GM18508 (cell line): ENCODE measurements at regions not wholly inside any gene's neighbourhood (a gene's known extent, or its start where the extent isn't known, plus 50 kb on each side); places are given as distances from the start of the nearest gene placed in this dataset.
A peak's percentile ranks its signal among the peaks of the same experiment; 100 is the strongest.

ENCODE experiments used
- ATAC-seq: cut with Tn5 transposase; IDR thresholded peaks from one replicate; pipeline ENCODE4 v1.9.1; 2021; ENCODE audit warnings: moderate number of reproducible peaks; ENCODE audit not compliant: insufficient read depth, unreplicated experiment

DNA sequence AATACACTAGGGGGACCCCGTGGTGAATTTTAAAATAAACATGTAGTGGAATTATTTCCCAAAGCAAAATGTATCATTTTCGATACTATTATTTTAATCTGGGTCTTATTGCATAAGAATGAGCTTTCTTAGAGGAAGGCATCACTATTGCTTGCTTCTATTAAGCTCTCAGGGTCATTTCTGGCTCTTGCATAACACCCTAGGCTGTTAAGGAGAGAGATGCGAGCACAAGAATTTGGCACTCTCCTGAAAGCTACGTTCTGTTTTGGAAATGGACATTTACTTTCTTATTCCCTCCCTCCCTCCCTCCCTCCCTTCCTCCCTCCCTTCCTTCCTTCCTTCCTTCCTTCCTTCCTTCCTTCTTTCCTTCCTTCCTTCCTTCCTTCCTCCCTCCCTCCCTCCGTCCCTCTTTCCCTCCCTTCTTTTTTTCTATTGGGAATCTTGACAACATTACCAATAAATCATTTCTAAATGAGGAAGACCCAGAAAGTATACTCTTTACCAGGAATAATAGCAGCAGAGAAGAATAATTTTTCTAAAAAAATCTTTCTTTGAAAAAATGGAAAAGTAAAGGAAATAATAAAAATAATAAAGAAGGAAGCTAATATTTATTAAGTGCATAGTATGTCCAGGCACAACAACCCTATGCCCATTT is 83.6 kb upstream of the BDNF start:
- ATAC-seq = no peak

DNA sequence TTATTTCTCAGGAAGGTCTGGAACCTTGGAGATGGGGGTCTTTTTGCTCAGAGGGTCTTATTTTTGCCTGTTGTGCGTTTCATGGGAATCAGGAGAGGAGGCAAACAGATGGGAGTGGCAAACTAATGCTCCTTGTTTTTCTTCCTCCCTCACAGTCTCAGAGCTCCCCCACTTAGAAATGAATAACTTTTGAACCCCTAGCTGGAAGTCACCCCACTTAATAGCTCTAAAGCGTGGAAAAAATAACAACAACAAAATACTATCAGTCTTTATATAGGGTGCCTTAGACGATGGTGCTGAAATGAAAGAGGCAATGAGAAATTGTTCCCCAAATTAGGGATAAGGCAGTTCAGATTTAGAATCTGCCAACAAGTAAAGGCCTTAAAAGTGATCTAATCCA is 76.8 kb upstream of the BDNF start:
- ATAC-seq = no peak

DNA sequence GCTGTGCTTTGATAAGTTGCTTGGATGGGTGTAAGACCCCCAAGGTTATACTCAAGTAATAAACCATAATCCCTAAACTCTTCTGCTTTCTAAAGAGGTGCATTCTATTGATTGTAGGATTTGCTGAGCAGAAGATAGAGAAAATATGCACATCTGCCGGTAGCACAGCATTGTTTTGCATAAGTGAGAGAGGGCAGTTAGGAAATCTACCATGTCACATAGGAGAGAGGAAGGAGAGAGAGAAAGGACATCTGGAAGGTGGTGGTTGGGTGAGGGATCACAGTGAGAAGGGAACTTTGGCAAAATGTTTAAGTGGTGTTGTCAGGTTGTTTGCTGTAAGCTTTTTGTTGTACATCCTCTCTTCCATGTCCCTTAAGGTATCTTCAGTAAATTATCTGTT is 73.6 kb upstream of the BDNF start:
- ATAC-seq = no peak

DNA sequence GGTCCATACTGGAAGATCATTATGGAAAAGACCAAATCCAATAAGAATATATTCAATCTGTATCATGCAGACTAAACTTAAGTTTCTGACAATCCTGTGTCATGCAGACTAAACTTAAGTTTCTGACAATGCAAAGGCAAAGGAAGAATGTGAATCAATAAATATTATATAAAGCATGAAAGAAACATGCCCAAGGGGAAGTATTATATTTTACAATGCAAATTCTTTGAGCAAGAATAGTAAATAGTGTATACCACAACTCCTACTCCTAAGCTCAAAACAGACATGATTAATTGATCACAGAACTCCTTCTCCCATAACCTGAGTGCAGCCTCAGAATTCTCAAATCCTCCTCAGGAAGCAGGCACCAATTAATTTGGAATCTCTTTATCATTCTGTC is 71.3 kb upstream of the BDNF start:
- ATAC-seq = no peak

DNA sequence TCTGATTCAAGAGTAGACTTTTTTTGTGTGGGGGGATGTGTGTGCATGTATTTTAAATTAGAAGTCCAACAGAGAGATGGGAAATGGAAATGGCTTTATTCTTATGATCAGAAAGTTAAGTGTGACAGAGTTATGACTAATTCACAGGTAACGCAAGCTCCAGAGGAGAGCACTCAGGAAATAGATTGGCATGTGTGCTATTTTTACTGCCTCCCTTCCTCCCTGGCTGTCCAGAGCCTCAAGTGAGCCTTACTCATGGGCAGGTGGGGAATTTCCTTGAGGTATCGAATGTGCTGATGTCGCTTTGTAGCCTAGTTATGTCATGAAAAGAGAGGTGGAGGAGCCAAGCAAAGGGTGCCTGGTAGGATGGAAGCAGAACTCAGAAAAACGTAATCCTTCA is 70.3 kb upstream of the BDNF start:
- no peak for ATAC-seq

DNA sequence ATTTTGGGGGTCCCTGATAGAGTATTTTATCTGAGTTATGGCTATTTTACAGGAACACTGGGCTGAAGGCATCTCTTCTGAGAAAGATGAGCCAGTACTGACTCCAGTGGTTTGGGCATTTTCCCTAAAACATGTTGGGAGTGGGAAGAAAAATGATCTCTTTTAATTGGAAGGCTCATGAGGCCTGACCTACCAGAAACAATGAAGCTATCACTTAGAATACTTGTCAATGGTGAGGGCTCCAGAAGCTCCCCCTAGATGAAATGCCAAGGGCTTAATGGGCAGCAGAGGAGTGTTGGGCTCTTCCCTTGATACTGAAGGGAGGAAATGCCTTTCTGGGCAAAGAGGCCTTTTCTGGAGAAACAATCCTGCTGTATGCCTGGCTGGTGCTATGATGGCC is 63.5 kb upstream of the BDNF start:
- ATAC-seq = no peak

DNA sequence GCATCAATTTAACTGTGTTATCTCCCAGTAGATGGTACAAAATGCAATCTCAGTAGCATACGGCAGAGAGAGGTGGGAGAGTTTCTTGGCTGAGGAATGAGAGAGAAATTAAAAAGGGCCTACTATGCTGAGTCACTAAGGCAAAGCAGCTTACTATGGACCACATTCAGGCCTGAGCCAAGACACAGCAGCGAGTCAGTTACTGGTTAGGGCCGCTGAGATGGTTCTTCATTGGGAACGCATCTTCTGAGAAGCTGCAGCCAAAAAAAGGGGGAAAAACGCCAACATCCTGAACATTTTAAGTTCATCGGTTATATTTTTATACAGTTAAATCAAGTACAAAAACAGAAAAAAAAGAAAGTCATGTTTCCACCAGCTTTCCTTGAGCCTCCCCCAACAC is 61.1 kb upstream of the BDNF start:
- no peak for ATAC-seq

DNA sequence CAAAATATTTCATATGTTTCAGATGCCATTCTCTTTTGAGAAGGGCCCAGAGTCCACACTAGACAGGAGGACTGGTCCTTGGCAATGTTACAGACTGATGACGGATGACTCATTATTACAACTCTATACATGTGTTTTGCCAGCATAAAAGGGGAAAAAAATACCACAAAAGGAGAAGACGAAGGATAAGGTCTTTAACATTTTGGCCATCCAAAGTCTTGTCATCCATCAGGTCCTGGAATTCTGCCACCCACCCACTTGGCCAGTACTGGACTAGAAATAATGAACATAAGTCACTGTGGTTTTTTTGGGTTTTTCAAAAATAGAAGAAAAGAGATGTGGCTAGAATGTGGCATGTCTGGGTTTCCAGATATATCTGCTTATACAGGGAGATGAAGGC is 57.7 kb upstream of the BDNF start:
- ATAC-seq = no peak

DNA sequence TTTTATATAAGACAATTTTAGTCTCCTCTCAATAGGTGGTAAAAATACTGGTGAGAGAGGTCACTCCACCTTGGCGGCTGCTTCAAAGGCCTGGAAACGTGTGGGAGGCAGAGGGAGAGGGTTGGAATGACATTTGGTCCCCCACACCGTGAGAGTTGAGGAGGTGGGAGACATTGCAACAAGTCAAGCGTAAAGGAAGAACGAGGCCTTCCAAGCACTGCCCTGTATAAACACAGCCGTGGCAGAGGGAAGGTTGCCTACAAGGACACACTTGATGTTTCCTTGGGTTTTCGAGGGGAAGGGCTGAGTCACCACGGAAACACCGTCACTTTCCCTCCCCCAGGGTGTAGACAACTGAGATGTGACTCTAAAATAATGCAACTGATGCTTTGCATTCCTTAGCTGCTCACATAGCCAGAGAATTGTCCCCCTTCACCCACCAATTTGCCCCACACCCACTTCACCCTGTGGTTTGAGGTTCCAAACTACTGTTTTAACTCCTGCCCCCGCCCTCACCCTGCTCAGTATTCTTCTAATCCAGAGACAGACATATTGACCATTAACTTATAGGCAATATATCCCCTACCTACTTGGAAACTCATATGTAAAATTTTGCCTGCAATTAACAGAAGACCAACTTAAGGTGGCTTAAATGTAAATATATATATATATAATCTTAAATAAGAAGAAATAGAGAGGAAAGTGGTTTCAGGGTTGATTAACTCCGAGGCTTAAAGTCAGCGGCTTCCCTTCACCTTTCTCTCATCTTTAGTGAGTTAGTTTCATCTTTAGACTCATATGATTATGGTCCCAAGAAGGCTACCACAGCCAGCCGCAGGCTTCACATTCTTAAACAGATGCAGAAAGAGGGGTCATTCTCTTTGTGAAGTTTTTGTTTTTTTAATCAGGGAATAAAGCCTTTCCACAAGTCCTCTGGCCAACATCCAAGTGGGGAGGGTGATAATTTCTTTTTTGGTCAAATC is 54.1 kb upstream of the BDNF start:
- peak; percentile 51 for ATAC-seq
